HEK293 (cell line): ENCODE measurements at regions not wholly inside any gene's neighbourhood (a gene's known extent, or its start where the extent isn't known, plus 50 kb on each side); places are given as distances from the start of the nearest gene placed in this dataset.

Experiments
- CTCF ChIA-PET: fragments of 350-600 bp; formaldehyde crosslinking; extraction: SDS; loops from one replicate; lab custom pipeline; 2021; ENCODE audit warnings: antibody characterized with exemption; lab: Yijun Ruan, JAX
- POLR2A ChIA-PET: fragments of 300-600 bp; formaldehyde crosslinking; extraction: SDS; loops from one replicate; lab custom pipeline; 2020; ENCODE audit warnings: antibody characterized with exemption, inconsistent platforms; lab: Yijun Ruan, JAX
- H3K27ac ChIP-seq: fragments of 200-500 bp; sonication (Bioruptor generic); 2 replicates; pipeline ENCODE4 v1.5.1; 2014; ENCODE audit warnings: low read depth, low read length, control low read depth, inconsistent platforms; ENCODE audit errors: extremely low read depth
- H3K36me3 ChIP-seq, 2 experiments: fragments of 200-500 bp in 1 of 2; sonication (Bioruptor generic) in 1 of 2; 1 replicate in 1 of 2; 2 replicates in 1 of 2; pipeline ENCODE4 v1.5.1; 2014 to 2017; ENCODE audit warnings: inconsistent platforms in 2 of 2, low read length in 2 of 2; ENCODE audit not compliant: control insufficient read depth in 2 of 2, insufficient read depth in 1 of 2
- H3K4me1 ChIP-seq: fragments of 200-500 bp; sonication (Bioruptor generic); 2 replicates; pipeline ENCODE4 v1.5.1; 2014; ENCODE audit warnings: mild to moderate bottlenecking, low read length, inconsistent platforms; ENCODE audit not compliant: control insufficient read depth, insufficient read depth
- H3K4me3 ChIP-seq: 2 replicates; pipeline ENCODE4 v1.5.1; 2011; ENCODE audit warnings: low read depth, mild to moderate bottlenecking, control low read depth, low read length, moderate library complexity
- H3K9me3 ChIP-seq: fragments of 200-500 bp; sonication (Bioruptor generic); 2 replicates; pipeline ENCODE4 v1.5.1; 2014; ENCODE audit warnings: low read depth, low read length, inconsistent platforms; ENCODE audit not compliant: control insufficient read depth, insufficient read depth
- BCL11B ChIP-seq: fragments of 450-650 bp; formaldehyde crosslinking; IDR thresholded peaks from 2 replicates; pipeline ENCODE4 v1.5.1; 2016; ENCODE audit warnings: low read depth, missing biosample characterization, missing genetic modification characterization
- KLF16 ChIP-seq: fragments of 450-650 bp; formaldehyde crosslinking; IDR thresholded peaks from 2 replicates; pipeline ENCODE4 v1.5.1; 2017; ENCODE audit warnings: missing biosample characterization, missing genetic modification characterization
- KLF8 ChIP-seq: fragments of 450-650 bp; formaldehyde crosslinking; IDR thresholded peaks from 2 replicates; pipeline ENCODE4 v1.5.1; 2016; ENCODE audit warnings: missing biosample characterization, missing genetic modification characterization
- YY2 ChIP-seq: fragments of 450-650 bp; formaldehyde crosslinking; IDR thresholded peaks from 2 replicates; pipeline ENCODE4 v1.5.1; 2016; ENCODE audit warnings: missing biosample characterization, missing genetic modification characterization
- ZBTB17 ChIP-seq: fragments of 450-650 bp; formaldehyde crosslinking; IDR thresholded peaks from 2 replicates; pipeline ENCODE4 v1.5.1; 2016; ENCODE audit warnings: missing biosample characterization, missing genetic modification characterization
- ZBTB21 ChIP-seq: fragments of 450-650 bp; formaldehyde crosslinking; IDR thresholded peaks from 2 replicates; pipeline ENCODE4 v1.5.1; 2017; ENCODE audit warnings: missing biosample characterization, missing genetic modification characterization
- ZBTB7A ChIP-seq: fragments of 450-650 bp; formaldehyde crosslinking; IDR thresholded peaks from 2 replicates; pipeline ENCODE4 v1.5.1; 2016; ENCODE audit warnings: low read depth, missing biosample characterization, missing genetic modification characterization
- ZBTB8A ChIP-seq: fragments of 450-650 bp; formaldehyde crosslinking; IDR thresholded peaks from 2 replicates; pipeline ENCODE4 v1.5.1; 2016; ENCODE audit warnings: missing biosample characterization, missing genetic modification characterization
- ZNF157 ChIP-seq: fragments of 450-650 bp; formaldehyde crosslinking; IDR thresholded peaks from 2 replicates; pipeline ENCODE4 v1.5.1; 2016; ENCODE audit warnings: missing biosample characterization, missing genetic modification characterization
- ZNF311 ChIP-seq: fragments of 450-650 bp; formaldehyde crosslinking; IDR thresholded peaks from 2 replicates; pipeline ENCODE4 v1.5.1; 2017; ENCODE audit warnings: missing biosample characterization, missing genetic modification characterization, borderline replicate concordance
- ZNF324 ChIP-seq: fragments of 450-650 bp; formaldehyde crosslinking; IDR thresholded peaks from 2 replicates; pipeline ENCODE4 v1.5.1; 2016; ENCODE audit warnings: missing biosample characterization, missing genetic modification characterization
- ZNF426 ChIP-seq: fragments of 450-650 bp; formaldehyde crosslinking; IDR thresholded peaks from 2 replicates; pipeline ENCODE4 v1.5.1; 2017; ENCODE audit warnings: missing biosample characterization, missing genetic modification characterization, mild to moderate bottlenecking, inconsistent platforms, moderate library complexity
- ZNF514 ChIP-seq: fragments of 450-650 bp; formaldehyde crosslinking; IDR thresholded peaks from 2 replicates; pipeline ENCODE4 v1.5.1; 2016; ENCODE audit warnings: missing biosample characterization, missing genetic modification characterization
- ZNF529 ChIP-seq: fragments of 450-650 bp; formaldehyde crosslinking; IDR thresholded peaks from 2 replicates; pipeline ENCODE4 v1.5.1; 2017; ENCODE audit warnings: missing genetic modification characterization, missing biosample characterization; ENCODE audit not compliant: insufficient replicate concordance
- ZNF549 ChIP-seq: fragments of 450-650 bp; IDR thresholded peaks from 2 replicates; pipeline ENCODE4 v1.5.1; 2018; ENCODE audit warnings: missing biosample characterization, missing genetic modification characterization, mild to moderate bottlenecking, inconsistent platforms, moderate library complexity
- ZNF623 ChIP-seq: fragments of 450-650 bp; formaldehyde crosslinking; IDR thresholded peaks from 2 replicates; pipeline ENCODE4 v1.5.1; 2016; ENCODE audit warnings: missing biosample characterization, missing genetic modification characterization
- ZNF624 ChIP-seq: fragments of 450-650 bp; formaldehyde crosslinking; IDR thresholded peaks from 2 replicates; pipeline ENCODE4 v1.5.1; 2017; ENCODE audit warnings: missing biosample characterization, missing genetic modification characterization
- ZNF629 ChIP-seq: fragments of 450-650 bp; formaldehyde crosslinking; IDR thresholded peaks from 2 replicates; pipeline ENCODE4 v1.5.1; 2017; ENCODE audit warnings: missing biosample characterization, missing genetic modification characterization
- ZNF658 ChIP-seq: fragments of 450-650 bp; formaldehyde crosslinking; IDR thresholded peaks from 2 replicates; pipeline ENCODE4; 2016; ENCODE audit warnings: missing biosample characterization, missing genetic modification characterization
- ZNF670 ChIP-seq: fragments of 450-650 bp; formaldehyde crosslinking; IDR thresholded peaks from 2 replicates; pipeline ENCODE4 v1.5.1; 2016; ENCODE audit warnings: missing biosample characterization, missing genetic modification characterization, low read depth
- ZNF747 ChIP-seq: fragments of 450-650 bp; formaldehyde crosslinking; IDR thresholded peaks from 2 replicates; pipeline ENCODE4 v1.5.1; 2016; ENCODE audit warnings: missing biosample characterization, missing genetic modification characterization
- ZNF777 ChIP-seq: fragments of 450-650 bp; formaldehyde crosslinking; IDR thresholded peaks from 2 replicates; pipeline ENCODE4 v1.5.1; 2017; ENCODE audit warnings: missing biosample characterization, missing genetic modification characterization, borderline replicate concordance
- ZNF792 ChIP-seq: fragments of 450-650 bp; formaldehyde crosslinking; IDR thresholded peaks from 2 replicates; pipeline ENCODE4 v1.5.1; 2016; ENCODE audit warnings: missing biosample characterization, missing genetic modification characterization
- ZNF837 ChIP-seq: fragments of 450-650 bp; formaldehyde crosslinking; IDR thresholded peaks from 2 replicates; pipeline ENCODE4 v1.5.1; 2016; ENCODE audit warnings: missing biosample characterization, missing genetic modification characterization
- ZXDB ChIP-seq: fragments of 450-650 bp; formaldehyde crosslinking; IDR thresholded peaks from 2 replicates; pipeline ENCODE4 v1.5.1; 2016; ENCODE audit warnings: missing biosample characterization, missing genetic modification characterization
- TF ChIP-seq, protein P1 (sequence below): fragments of 450-650 bp; formaldehyde crosslinking; IDR thresholded peaks from 2 replicates; pipeline ENCODE4 v1.5.1; 2016; ENCODE audit warnings: missing biosample characterization, missing genetic modification characterization, low read depth
- TF ChIP-seq, protein P2 (sequence below): fragments of 450-650 bp; formaldehyde crosslinking; IDR thresholded peaks from 2 replicates; pipeline ENCODE4 v1.5.1; 2016; ENCODE audit warnings: missing biosample characterization, missing genetic modification characterization, low read depth
- TF ChIP-seq, protein P3 (sequence below): fragments of 450-650 bp; formaldehyde crosslinking; IDR thresholded peaks from 2 replicates; pipeline ENCODE4 v1.5.1; 2016; ENCODE audit warnings: missing biosample characterization, missing genetic modification characterization
- TF ChIP-seq, protein P4 (sequence below): fragments of 450-650 bp; formaldehyde crosslinking; IDR thresholded peaks from 2 replicates; pipeline ENCODE4; 2016; ENCODE audit warnings: missing biosample characterization, missing genetic modification characterization

DNA sequence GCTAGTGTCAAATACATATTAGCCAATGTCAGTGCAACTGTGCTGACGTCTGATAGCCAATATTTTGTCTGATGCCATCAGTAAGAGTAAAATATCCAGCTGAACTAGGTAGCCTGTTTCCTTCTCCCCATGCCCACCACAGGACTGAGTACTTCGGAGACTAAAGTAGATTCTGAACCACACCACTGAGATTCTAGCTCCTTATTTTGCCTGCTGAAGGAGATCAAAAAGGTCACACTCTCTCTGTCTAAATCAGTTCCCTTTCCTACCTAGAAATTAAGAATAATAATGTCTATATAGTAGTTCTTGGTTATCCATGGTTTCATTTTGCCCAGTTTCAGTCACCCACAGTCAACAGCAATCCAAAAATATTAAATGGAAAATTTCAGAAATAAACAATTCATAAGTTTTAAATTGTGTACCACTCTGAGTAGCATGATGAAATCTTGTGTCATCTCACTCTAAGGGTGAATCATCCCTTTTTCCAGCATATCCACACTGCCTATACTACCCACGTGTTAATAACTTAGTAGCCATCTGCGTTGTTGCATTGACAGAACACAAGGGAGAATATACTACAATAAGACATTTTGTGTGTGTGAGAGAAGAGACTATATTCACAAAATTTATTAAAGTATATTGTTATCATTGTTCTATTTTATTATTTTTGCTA lies 1043.3 kb upstream of the PIK3C3 start:
- CTCF ChIA-PET: no interaction called here
- H3K4me3 ChIP-seq: no peak overlapping the region
- POLR2A ChIA-PET: no interaction called here
- no peaks in the 10 kb centered on the region for H3K9me3 ChIP-seq
- no peak for TF ChIP-seq ZNF777 (tag by site-specific recombination)
- TF ChIP-seq YY2: no peak
- TF ChIP-seq ZNF670: no peak
- no peak for TF ChIP-seq ZBTB17 (tag by site-specific recombination)
- no peak for TF ChIP-seq ZNF157 (tag by site-specific recombination)
- TF ChIP-seq ZNF529 (tag by site-specific recombination): no peak
- no peak for TF ChIP-seq KLF8 (tag by site-specific recombination)
- no peak for TF ChIP-seq ZNF623 (tag by site-specific recombination)
- TF ChIP-seq ZNF792: no peak
- TF ChIP-seq ZNF747 (tag by site-specific recombination): no peak
- TF ChIP-seq ZNF311 (tag by site-specific recombination): no peak
- TF ChIP-seq, protein P1, sequence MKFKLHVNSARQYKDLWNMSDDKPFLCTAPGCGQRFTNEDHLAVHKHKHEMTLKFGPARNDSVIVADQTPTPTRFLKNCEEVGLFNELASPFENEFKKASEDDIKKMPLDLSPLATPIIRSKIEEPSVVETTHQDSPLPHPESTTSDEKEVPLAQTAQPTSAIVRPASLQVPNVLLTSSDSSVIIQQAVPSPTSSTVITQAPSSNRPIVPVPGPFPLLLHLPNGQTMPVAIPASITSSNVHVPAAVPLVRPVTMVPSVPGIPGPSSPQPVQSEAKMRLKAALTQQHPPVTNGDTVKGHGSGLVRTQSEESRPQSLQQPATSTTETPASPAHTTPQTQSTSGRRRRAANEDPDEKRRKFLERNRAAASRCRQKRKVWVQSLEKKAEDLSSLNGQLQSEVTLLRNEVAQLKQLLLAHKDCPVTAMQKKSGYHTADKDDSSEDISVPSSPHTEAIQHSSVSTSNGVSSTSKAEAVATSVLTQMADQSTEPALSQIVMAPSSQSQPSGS (tag by site-specific recombination): no peak
- no peak overlapping the region for H3K27ac ChIP-seq
- H3K4me1 ChIP-seq: no peaks in the 10 kb centered on the region
- H3K36me3 ChIP-seq: no peaks in the 10 kb centered on the region

- Histone ChIP-seq H3K4me1 (no peaks in the 10 kb centered on the region), H3K27ac (no peak overlapping the region), H3K4me3 (no peak overlapping the region), H3K36me3 (no peaks in the 10 kb centered on the region), H3K9me3 (no peaks in the 10 kb centered on the region)
- no peak for TF ChIP-seq KLF16 (tag by site-specific recombination)
- TF ChIP-seq ZNF624 (tag by site-specific recombination): no peak
- TF ChIP-seq, protein P2, sequence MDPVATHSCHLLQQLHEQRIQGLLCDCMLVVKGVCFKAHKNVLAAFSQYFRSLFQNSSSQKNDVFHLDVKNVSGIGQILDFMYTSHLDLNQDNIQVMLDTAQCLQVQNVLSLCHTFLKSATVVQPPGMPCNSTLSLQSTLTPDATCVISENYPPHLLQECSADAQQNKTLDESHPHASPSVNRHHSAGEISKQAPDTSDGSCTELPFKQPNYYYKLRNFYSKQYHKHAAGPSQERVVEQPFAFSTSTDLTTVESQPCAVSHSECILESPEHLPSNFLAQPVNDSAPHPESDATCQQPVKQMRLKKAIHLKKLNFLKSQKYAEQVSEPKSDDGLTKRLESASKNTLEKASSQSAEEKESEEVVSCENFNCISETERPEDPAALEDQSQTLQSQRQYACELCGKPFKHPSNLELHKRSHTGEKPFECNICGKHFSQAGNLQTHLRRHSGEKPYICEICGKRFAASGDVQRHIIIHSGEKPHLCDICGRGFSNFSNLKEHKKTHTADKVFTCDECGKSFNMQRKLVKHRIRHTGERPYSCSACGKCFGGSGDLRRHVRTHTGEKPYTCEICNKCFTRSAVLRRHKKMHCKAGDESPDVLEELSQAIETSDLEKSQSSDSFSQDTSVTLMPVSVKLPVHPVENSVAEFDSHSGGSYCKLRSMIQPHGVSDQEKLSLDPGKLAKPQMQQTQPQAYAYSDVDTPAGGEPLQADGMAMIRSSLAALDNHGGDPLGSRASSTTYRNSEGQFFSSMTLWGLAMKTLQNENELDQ: no peak
- no peak for TF ChIP-seq ZBTB7A
- no peak for TF ChIP-seq ZNF324 (tag by site-specific recombination)
- TF ChIP-seq ZBTB8A (tag by site-specific recombination): no peak
- TF ChIP-seq ZNF514 (tag by site-specific recombination): no peak
- TF ChIP-seq, protein P3, sequence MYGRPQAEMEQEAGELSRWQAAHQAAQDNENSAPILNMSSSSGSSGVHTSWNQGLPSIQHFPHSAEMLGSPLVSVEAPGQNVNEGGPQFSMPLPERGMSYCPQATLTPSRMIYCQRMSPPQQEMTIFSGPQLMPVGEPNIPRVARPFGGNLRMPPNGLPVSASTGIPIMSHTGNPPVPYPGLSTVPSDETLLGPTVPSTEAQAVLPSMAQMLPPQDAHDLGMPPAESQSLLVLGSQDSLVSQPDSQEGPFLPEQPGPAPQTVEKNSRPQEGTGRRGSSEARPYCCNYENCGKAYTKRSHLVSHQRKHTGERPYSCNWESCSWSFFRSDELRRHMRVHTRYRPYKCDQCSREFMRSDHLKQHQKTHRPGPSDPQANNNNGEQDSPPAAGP: no peak
- no peak for TF ChIP-seq ZNF426 (tag by site-specific recombination)
- TF ChIP-seq ZNF658 (tag by site-specific recombination): no peak
- TF ChIP-seq ZNF549 (tag by site-specific recombination): no peak
- no peak for TF ChIP-seq ZNF837 (tag by site-specific recombination)
- no peak for TF ChIP-seq ZBTB21
- no peak for TF ChIP-seq BCL11B (tag by site-specific recombination)
- TF ChIP-seq, protein P4, sequence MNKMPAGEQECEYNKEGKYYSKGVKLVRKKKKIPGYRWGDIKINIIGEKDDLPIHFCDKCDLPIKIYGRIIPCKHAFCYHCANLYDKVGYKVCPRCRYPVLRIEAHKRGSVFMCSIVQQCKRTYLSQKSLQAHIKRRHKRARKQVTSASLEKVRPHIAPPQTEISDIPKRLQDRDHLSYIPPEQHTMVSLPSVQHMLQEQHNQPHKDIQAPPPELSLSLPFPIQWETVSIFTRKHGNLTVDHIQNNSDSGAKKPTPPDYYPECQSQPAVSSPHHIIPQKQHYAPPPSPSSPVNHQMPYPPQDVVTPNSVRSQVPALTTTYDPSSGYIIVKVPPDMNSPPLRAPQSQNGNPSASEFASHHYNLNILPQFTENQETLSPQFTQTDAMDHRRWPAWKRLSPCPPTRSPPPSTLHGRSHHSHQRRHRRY (tag by site-specific recombination): no peak
- TF ChIP-seq ZNF629: no peak
- TF ChIP-seq ZXDB (tag by site-specific recombination): no peak
- POLR2A ChIA-PET: no interaction called here
- CTCF ChIA-PET: interaction anchor here (0.9 kb wide), 1 partner anchor 41 kb away, joined by 3 read pairs; no protein-coding TSS in a partner anchor
These were observed 1044.0 kb upstream of the PIK3C3 start for GRCh38 chr18:40911041-40911440.
